ENCODE measurements at regions not wholly inside any gene's neighbourhood (a gene's known extent, or its start where the extent isn't known, plus 50 kb on each side); places are given as distances from the start of the nearest gene placed in this dataset.

- H3K4me3 ChIP-seq (ENCODE audit: low read depth, low read length) = no peak overlapping the region
- DNase-seq (ENCODE audit: low read depth) = no peak
- TF ChIP-seq CTCF (IDR thresholded peaks at IDR 0.05; ENCODE audit: control insufficient read depth, extremely low read depth, insufficient read depth) = no peak
These were observed 101.5 kb upstream of the SMIM36 start for GRCh38 chr17:55612691-55613141.

- no peak for TF ChIP-seq CTCF (IDR thresholded peaks at IDR 0.05; ENCODE audit: control insufficient read depth, extremely low read depth, insufficient read depth)
- no peak overlapping the region for H3K4me3 ChIP-seq (ENCODE audit: low read depth, low read length)
- peak; percentile 100 for DNase-seq (ENCODE audit: low read depth)
These were observed 96.6 kb upstream of the SMIM36 start for GRCh38 chr17:55607731-55608341.

GRCh38 chr17:55606488-55606815 is 95.2 kb upstream of the SMIM36 start:
- DNase-seq (ENCODE audit: low read depth) = no peak
- TF ChIP-seq CTCF (IDR thresholded peaks at IDR 0.05; ENCODE audit: control insufficient read depth, extremely low read depth, insufficient read depth) = no peak
- H3K4me3 ChIP-seq (ENCODE audit: low read depth, low read length) = no peak overlapping the region

GRCh38 chr17:55605705-55606487 is 94.6 kb upstream of the SMIM36 start:
- TF ChIP-seq CTCF (IDR thresholded peaks at IDR 0.05; ENCODE audit: control insufficient read depth, extremely low read depth, insufficient read depth) = no peak
- H3K4me3 ChIP-seq (ENCODE audit: low read depth, low read length) = no peak overlapping the region
- DNase-seq (ENCODE audit: low read depth) = no peak

GRCh38 chr17:55601874-55602364 is 90.7 kb upstream of the SMIM36 start:
- no peak for DNase-seq (ENCODE audit: low read depth)
- no peak overlapping the region for H3K4me3 ChIP-seq (ENCODE audit: low read depth, low read length)
- TF ChIP-seq CTCF (IDR thresholded peaks at IDR 0.05; ENCODE audit: control insufficient read depth, extremely low read depth, insufficient read depth) = peak; percentile 64

- no peak overlapping the region for H3K4me3 ChIP-seq (ENCODE audit: low read depth, low read length)
- no peak for TF ChIP-seq CTCF (IDR thresholded peaks at IDR 0.05; ENCODE audit: control insufficient read depth, extremely low read depth, insufficient read depth)
- DNase-seq (ENCODE audit: low read depth) = no peak
These were observed 87.2 kb upstream of the SMIM36 start for GRCh38 chr17:55598495-55598894.
